Hepatocyte (in vitro differentiated cells): ENCODE measurements at regions not wholly inside any gene's neighbourhood (a gene's known extent, or its start where the extent isn't known, plus 50 kb on each side); places are given as distances from the start of the nearest gene placed in this dataset.

ENCODE experiments used
- EZH2 ChIP-seq: fragments of 200-600 bp; sonication (generic); IDR thresholded peaks from 2 replicates; pipeline ENCODE4 v1.6.1; 2016; ENCODE audit warnings: antibody characterized with exemption, mild to moderate bottlenecking, borderline replicate concordance
- EZH2phosphoT487 ChIP-seq: fragments of 200-600 bp; sonication (generic); IDR thresholded peaks from one replicate; pipeline ENCODE4 v1.6.1; 2018; ENCODE audit warnings: antibody characterized with exemption, mild to moderate bottlenecking, low read depth, moderate library complexity; ENCODE audit not compliant: unreplicated experiment, severe bottlenecking
- TF ChIP-seq, protein P1 (sequence below): fragments of 200-600 bp; sonication (generic); IDR thresholded peaks from 2 replicates; pipeline ENCODE4 v1.5.1; 2016; ENCODE audit warnings: antibody characterized with exemption, mild to moderate bottlenecking; ENCODE audit not compliant: poor library complexity

DNA sequence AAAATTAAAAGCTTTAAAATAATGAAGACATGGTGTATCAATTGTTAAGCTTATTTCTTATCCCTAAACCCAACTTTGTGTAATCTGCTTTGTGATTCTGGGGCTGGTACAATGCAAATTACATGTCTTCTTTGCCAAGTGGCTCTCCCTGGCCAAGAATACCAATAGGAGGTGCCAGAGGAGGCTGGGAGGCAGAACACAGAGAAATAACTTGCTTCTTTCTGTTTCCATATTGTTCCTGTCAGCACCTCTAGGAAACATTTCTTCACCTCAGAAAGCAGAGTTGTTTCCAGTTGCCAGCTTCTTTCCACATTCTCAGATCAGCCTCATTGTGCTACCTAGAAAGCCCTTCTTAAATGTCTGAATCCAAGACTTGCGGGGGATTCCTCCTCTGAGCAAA is 174.4 kb downstream of the MDFIC start:
- TF ChIP-seq EZH2 (no peak), EZH2phosphoT487 (no peak)
- TF ChIP-seq, protein P1, sequence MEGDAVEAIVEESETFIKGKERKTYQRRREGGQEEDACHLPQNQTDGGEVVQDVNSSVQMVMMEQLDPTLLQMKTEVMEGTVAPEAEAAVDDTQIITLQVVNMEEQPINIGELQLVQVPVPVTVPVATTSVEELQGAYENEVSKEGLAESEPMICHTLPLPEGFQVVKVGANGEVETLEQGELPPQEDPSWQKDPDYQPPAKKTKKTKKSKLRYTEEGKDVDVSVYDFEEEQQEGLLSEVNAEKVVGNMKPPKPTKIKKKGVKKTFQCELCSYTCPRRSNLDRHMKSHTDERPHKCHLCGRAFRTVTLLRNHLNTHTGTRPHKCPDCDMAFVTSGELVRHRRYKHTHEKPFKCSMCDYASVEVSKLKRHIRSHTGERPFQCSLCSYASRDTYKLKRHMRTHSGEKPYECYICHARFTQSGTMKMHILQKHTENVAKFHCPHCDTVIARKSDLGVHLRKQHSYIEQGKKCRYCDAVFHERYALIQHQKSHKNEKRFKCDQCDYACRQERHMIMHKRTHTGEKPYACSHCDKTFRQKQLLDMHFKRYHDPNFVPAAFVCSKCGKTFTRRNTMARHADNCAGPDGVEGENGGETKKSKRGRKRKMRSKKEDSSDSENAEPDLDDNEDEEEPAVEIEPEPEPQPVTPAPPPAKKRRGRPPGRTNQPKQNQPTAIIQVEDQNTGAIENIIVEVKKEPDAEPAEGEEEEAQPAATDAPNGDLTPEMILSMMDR = no peak
